ENCODE measurements at regions not wholly inside any gene's neighbourhood (a gene's known extent, or its start where the extent isn't known, plus 50 kb on each side); places are given as distances from the start of the nearest gene placed in this dataset.

DNA sequence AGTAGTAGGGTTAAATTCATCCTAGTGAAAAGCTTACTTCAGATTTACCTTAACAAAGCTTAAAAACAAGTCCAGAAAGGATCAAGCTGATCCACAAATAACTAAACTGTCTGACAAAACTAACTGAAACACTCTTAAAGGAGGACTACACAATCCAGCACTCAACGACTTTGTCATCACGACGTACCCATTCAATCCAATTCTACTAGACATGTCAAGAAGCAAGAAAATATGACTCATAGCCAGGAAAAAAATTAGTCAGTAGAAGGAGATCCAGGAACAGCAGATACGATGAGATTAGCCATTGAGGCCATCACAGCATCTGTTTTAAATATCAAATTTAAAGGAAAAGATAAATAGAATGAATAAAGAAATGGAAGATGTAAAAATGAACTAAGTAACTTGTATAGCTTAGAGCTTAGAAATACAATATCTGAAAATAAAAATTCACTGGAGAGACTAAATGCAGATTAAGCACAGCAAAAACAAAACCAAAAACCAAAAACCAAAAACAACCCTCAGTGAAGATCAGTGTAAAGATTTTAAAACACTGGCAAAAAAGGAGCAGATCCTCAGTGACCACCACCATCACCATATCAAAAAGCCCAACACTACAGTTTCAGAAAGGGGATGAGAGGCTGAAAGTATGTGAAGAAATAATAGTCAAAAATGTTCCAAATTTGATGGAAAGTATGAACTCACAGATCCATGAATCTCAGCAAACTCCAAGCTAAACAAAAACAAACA lies 95.0 kb upstream of the CCND2 start:
- no peaks in the 10 kb centered on the region for H3K9me3 ChIP-seq
- no peak for TF ChIP-seq CTCF (IDR thresholded peaks at IDR 0.05)
- DNase-seq (ENCODE audit: low spot score), result no peak
- no peaks in the 10 kb centered on the region for H3K36me3 ChIP-seq
- H3K27me3 ChIP-seq (replicated peaks; ENCODE audit: insufficient read depth), result no peaks in the 10 kb centered on the region
- no peak overlapping the region for H3K4me3 ChIP-seq
- ATAC-seq (ENCODE audit: insufficient number of reproducible peaks, low FRiP score, low read depth), result no peak
- no peak overlapping the region for H3K27ac ChIP-seq
- H3K4me1 ChIP-seq (ENCODE audit: control insufficient read depth in 1 of 2, low read depth in 2 of 2), result no peaks in the 10 kb centered on the region

GRCh38 chr12:4177262-4177661 lies 96.3 kb upstream of the CCND2 start:
- ATAC-seq (ENCODE audit: insufficient number of reproducible peaks, low FRiP score, low read depth) (no peak), DNase-seq (ENCODE audit: low spot score) (no peak)
- Histone ChIP-seq H3K9me3 (no peaks in the 10 kb centered on the region), H3K4me3 (no peak overlapping the region), H3K27ac (no peak overlapping the region), H3K4me1 (ENCODE audit: control insufficient read depth in 1 of 2, low read depth in 2 of 2) (no peaks in the 10 kb centered on the region), H3K27me3 (replicated peaks; ENCODE audit: insufficient read depth) (no peaks in the 10 kb centered on the region), H3K36me3 (no peaks in the 10 kb centered on the region)
- no peak for TF ChIP-seq CTCF (IDR thresholded peaks at IDR 0.05)

DNA sequence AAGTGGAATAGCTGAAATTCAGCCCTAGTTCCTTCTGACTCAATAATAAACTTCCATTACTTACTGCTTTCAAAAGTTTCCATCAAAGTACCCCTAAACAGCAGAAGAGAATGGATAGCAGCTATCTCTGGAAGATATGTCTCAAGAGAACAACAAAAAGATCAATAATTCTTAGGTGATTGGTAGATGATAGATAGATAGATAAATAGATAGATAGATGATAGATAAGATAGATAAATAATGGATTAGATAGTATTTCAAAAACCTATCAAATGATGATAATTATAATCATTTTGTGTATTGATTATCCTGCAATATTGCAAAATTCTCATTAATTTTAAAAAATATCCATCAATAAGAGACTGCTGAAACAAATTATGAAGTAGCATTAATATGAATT lies 97.4 kb upstream of the CCND2 start:
- DNase-seq (ENCODE audit: low spot score) (no peak), ATAC-seq (ENCODE audit: insufficient number of reproducible peaks, low FRiP score, low read depth) (no peak)
- no peaks in the 10 kb centered on the region for H3K4me1 ChIP-seq (ENCODE audit: control insufficient read depth in 1 of 2, low read depth in 2 of 2)
- TF ChIP-seq CTCF (IDR thresholded peaks at IDR 0.05), result no peak
- no peaks in the 10 kb centered on the region for H3K36me3 ChIP-seq
- H3K27ac ChIP-seq, result no peak overlapping the region
- no peak overlapping the region for H3K4me3 ChIP-seq
- H3K27me3 ChIP-seq (replicated peaks; ENCODE audit: insufficient read depth), result no peaks in the 10 kb centered on the region
- H3K9me3 ChIP-seq, result no peaks in the 10 kb centered on the region

- ATAC-seq (ENCODE audit: insufficient number of reproducible peaks, low FRiP score, low read depth) (no peak), DNase-seq (ENCODE audit: low spot score) (no peak)
- H3K4me3 ChIP-seq, result no peak overlapping the region
- H3K27me3 ChIP-seq (replicated peaks; ENCODE audit: insufficient read depth), result no peaks in the 10 kb centered on the region
- no peaks in the 10 kb centered on the region for H3K9me3 ChIP-seq
- no peak for TF ChIP-seq CTCF (IDR thresholded peaks at IDR 0.05)
- H3K36me3 ChIP-seq, result no peaks in the 10 kb centered on the region
- no peak overlapping the region for H3K27ac ChIP-seq
- no peaks in the 10 kb centered on the region for H3K4me1 ChIP-seq (ENCODE audit: control insufficient read depth in 1 of 2, low read depth in 2 of 2)
These were observed 99.1 kb upstream of the CCND2 start for GRCh38 chr12:4174417-4174816.

- no peak overlapping the region for H3K27ac ChIP-seq
- TF ChIP-seq CTCF (IDR thresholded peaks at IDR 0.05), result no peak
- H3K4me3 ChIP-seq, result no peak overlapping the region
- no peaks in the 10 kb centered on the region for H3K4me1 ChIP-seq (ENCODE audit: control insufficient read depth in 1 of 2, low read depth in 2 of 2)
- H3K27me3 ChIP-seq (replicated peaks; ENCODE audit: insufficient read depth), result no peaks in the 10 kb centered on the region
- no peak for ATAC-seq (ENCODE audit: insufficient number of reproducible peaks, low FRiP score, low read depth)
- H3K9me3 ChIP-seq, result no peaks in the 10 kb centered on the region
- DNase-seq (ENCODE audit: low spot score), result no peak
- H3K36me3 ChIP-seq, result no peaks in the 10 kb centered on the region
These were observed 100.6 kb upstream of the CCND2 start for GRCh38 chr12:4172999-4173398.
